ENCODE measurements at regions not wholly inside any gene's neighbourhood (a gene's known extent, or its start where the extent isn't known, plus 50 kb on each side); places are given as distances from the start of the nearest gene placed in this dataset.

GRCh38 chr9:592225-592624 lies 249.3 kb upstream of the DMRT1 start:
- TF ChIP-seq, protein P1, sequence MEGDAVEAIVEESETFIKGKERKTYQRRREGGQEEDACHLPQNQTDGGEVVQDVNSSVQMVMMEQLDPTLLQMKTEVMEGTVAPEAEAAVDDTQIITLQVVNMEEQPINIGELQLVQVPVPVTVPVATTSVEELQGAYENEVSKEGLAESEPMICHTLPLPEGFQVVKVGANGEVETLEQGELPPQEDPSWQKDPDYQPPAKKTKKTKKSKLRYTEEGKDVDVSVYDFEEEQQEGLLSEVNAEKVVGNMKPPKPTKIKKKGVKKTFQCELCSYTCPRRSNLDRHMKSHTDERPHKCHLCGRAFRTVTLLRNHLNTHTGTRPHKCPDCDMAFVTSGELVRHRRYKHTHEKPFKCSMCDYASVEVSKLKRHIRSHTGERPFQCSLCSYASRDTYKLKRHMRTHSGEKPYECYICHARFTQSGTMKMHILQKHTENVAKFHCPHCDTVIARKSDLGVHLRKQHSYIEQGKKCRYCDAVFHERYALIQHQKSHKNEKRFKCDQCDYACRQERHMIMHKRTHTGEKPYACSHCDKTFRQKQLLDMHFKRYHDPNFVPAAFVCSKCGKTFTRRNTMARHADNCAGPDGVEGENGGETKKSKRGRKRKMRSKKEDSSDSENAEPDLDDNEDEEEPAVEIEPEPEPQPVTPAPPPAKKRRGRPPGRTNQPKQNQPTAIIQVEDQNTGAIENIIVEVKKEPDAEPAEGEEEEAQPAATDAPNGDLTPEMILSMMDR (IDR thresholded peaks at IDR 0.05): no peak
- TF ChIP-seq ZFX (IDR thresholded peaks at IDR 0.05; ENCODE audit: borderline replicate concordance): no peak

All from 22Rv1 (cell line).